ENCODE measurements at regions not wholly inside any gene's neighbourhood (a gene's known extent, or its start where the extent isn't known, plus 50 kb on each side); places are given as distances from the start of the nearest gene placed in this dataset.

GRCh38 chr3:72340476-72341379 lies 507.5 kb downstream of the SHQ1 start (continued):
- TF ChIP-seq ATF2 (IDR thresholded peaks at IDR 0.05; ENCODE audit: low read length) (no peak), NRF1 (IDR thresholded peaks at IDR 0.05; ENCODE audit: low read depth, low read length) (no peak), TEAD4 (IDR thresholded peaks at IDR 0.05; ENCODE audit: low read depth, low read length) (no peak)

All from H1 (cell line).